ENCODE measurements at regions not wholly inside any gene's neighbourhood (a gene's known extent, or its start where the extent isn't known, plus 50 kb on each side); places are given as distances from the start of the nearest gene placed in this dataset.
"Not testable (repeated sequence)": the region's sequence is repeated elsewhere in the genome, so short reads cannot be mapped to it uniquely, and the experiment has no call there.

DNA sequence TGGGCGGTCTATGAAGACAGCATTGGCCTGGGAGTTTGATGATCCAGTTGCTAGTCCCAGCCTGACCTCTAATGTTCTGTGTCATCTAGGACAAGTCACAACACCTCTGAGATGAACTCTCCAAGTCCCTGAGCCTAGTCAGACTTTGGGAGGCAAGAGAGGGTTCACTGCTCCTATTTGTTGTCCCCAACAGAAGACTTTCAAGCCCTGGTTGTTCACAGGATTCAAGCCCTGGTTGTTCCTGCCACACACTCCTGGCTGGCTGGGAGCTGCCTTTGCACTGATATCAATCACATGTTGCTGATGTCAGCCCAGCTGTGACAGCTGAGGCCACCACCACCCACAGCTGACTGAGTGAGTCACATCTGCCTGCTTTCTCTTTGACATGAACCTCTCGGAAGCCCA is 253.2 kb upstream of the RASGEF1B start:
- DNase-seq (ENCODE audit: low read depth, low spot score) = no peak

DNA sequence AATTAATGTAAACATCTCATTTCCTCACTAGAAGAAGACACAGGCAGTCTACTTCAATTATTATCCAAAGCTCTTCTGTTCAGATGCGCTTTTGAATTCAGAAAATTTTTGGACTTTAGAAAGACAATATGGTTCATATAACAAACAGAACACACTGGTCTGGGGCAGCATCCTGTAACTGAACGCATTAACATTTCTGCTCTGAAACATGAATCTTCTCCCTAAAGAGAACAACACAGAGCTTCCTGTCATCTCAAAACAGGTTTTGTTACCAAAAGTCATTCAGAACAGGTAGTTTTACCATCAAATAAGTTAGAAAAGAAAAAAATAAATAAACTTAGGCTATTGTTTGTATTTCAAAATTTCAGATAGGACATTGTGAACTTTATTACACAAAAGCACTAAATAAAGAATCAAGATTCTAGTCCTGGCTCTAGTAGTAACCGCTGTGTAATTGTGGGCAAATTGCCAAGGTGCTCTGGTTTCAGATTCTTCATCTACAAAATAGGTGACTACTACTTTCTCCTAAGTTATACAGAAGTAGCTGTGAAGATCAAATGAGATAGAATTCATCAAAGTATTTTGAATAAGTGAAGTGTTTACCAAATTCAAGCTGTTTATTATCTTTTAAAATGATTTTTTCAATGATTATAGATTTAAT is 252.3 kb upstream of the RASGEF1B start:
- no peak for DNase-seq (ENCODE audit: low read depth, low spot score)

DNA sequence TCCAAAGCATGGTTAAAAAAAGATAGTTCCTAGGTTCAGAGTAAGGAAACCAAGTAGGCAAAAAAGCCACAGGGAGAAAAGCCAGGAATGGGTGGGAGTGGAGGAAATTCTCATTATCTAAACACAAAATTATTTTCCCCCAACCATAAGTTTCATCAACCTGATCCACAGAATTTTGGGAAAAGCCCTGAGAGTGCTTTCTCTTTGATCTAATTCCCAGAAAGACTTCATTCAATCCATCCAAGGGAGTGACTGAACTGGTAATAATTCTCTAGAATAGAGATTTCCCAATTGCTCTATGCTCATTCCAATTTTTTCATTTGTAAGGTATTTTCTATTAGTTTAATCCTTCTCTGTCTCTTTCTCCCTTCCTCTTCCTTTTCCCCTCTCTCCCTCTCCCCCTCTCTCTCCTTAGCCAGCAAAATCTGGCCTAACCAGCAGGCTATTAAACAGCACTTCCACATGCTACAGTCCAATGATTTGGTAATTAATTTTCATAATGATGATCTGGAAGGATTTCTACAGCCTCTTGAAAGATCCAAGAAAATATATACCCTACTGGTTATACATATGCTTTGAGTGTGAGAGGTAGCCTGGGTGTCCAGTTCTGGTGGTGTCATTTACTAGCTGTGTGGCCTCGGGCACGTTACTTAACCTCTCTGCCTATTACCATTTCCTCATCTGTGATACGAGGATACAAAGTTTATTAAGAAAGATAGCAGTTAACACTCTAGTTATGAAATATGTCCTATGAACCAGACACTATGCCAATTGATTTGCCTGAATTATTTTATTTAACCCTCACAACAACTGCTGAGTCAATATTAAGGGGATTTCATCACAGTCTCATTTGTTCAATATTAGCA is 251.5 kb upstream of the RASGEF1B start:
- no peak for DNase-seq (ENCODE audit: low read depth, low spot score)

DNA sequence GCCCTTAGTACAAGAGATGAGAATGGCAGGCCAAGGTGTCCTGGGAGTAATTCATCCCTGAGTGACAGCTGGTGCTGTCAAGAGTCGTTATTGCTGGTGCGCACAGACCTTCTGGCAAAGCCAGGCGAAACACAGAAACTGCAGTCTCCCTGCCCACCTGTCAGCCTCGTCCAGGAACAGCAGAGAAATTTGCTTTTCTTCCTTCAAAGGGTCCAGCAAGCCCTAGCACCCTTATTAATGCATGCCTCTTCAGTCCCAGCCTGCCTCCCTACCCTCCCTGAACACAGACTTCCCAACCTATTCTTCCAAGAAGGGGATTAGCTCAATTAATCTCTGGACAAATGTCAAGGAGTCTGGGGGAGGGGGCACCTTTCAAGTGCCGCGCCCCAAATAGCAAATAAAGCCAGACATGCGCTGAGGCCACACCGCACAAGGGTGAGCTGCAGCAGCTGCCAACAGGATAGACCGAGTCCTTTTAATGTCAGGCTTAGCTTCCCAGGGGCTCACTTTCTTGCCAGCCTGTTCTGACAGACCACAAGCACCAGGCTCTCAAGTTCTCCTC is 250.7 kb upstream of the RASGEF1B start:
- no peak for DNase-seq (ENCODE audit: low read depth, low spot score)

DNA sequence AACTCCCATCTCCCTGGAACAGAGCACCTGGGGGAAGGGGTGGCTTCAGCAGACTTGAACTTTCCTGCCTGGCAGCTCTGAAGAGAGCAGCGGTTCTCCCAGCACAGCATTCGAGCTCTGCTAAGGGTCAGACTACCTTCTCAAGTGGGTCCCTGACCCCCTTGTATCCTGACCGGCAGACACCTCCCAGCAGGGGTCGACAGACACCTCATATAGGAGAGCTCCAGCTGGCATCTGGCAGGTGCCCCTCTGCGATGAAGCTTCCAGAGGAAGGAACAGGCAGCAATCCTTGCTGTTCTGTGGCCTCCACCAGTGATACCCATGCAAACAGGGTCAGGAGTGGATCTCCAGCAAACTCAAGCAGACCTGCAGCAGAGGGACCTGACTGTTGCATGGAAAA is 244.1 kb upstream of the RASGEF1B start:
- DNase-seq (ENCODE audit: low read depth, low spot score) = no peak

DNA sequence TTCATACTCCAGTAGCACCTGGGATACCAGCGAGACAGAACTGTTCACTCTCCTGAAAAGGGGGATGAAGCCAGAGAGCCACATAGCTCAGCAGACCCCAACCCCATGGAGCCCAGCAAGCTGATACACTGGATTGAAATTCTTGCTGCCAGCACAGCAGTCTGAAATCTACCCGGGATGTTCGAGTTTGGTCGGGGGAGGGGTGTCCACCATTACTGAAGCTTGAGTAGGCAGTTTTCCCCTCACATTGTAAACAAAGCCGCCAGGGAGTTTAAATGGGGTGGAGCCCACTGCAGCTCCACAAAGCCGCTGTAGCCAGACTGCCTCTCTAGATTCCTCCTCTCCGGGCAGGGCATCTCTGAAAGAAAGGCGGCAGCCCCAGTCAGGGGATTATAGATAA is 243.7 kb upstream of the RASGEF1B start:
- not testable (repeated sequence) for DNase-seq (ENCODE audit: low read depth, low spot score)

DNA sequence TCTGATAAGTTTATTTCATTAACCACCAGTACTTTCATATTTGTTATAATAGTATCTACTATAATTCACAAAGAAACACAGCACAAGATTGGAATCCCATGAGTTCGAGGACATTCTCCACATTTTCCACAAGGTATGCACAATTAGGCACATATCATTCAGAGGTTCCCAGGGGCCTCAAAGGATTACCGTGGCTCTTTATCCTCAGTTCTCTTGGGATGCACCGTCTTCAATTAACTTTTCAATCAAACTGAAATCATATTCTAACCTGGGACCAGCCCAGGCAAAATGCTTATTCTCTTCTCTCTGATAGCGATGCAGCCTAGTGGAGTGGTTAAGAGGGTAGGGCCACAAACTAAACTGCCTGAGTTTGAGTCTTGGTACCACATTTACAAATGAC is 242.6 kb upstream of the RASGEF1B start:
- no peak for DNase-seq (ENCODE audit: low read depth, low spot score)

DNA sequence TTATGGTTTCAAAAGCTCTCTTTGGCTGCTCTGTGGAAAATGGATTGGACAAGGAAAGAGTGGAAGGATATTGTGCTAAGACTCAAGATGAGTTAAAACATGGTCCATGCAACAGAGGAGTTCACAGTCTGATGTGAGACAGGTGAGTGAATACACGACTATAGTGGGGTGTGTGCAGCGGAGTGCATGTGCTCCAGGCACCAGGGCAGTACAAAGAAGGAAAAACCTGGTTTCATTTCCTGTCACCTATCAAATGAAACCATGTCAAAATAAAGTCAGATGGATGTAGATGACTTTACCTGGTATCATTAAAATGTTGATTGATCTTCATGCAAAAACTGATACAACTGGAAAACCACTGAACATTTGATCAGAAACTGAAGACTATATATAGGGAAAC is 241.0 kb upstream of the RASGEF1B start:
- no peak for DNase-seq (ENCODE audit: low read depth, low spot score)

DNA sequence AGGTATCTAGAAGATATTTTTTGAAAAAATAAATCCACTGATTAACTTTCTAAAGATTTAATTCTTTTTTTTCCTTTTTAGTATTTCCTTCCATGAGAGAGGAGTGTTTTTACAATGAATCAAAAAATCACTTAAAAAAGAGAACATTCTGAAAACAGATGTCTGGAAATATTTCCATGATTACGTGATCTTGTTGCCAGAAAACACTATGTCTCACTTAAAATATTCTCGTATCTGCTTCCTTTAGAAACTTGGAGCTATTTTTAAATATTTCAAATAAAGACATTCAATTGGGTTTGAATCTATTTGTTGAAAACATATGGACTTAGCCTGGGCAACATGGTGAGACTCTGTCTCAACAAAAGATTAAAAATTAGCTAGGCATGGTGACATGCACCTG is 232.8 kb upstream of the RASGEF1B start:
- DNase-seq (ENCODE audit: low read depth, low spot score) = no peak

DNA sequence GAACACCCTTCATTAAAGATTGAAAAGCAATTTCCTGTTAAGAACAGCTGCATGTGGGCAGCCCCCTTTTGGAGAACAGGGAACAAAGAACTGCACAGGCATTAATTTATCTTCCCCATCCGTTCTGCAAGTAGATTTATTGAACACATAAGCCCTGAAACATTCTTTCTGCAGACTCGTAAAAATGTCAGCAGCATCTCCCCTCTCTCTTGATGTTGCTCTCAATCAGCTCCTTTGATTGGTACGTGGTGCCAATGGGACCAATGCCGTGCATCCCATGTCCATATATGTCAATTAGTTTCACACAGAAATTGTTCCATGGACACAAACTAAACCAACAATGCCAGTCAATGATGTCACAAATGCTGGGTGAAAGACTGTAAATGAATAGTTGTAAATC is 228.5 kb upstream of the RASGEF1B start:
- no peak for DNase-seq (ENCODE audit: low read depth, low spot score)

DNA sequence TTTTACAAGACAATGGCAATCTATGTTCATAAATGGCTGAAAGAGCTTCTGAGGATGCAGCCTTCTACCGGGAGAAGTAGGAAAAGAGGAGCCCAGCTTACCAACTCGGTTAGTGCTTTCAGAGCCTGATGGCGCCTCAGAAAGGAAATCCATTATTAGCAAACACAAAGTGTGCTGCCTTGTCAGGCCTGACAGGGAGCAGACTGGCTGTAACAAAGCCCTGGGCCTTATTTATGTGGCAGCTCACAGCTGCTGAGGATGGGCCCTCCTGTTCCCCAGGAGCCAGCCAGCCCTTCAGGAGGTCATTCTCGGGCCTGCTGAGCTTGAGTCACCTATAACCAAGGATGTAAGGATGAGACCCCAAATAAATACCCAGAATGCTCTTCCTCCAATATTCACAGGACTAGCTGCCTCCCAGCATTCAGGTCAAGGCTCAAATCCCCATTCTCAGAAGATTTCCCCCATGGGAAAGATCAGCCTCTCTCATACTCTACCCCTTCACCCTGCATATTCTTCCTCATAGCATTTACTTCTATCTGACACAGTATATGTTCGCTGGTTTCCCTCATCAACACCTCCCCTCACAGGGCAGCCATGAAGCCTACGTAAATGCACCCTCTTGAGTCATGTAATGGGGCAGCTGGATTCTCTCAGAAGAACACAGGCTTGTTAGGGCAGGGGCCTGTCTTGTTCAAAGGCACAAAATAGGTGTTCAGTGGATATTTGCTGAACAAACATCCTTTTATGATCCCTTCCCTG is 227.0 kb upstream of the RASGEF1B start:
- DNase-seq (ENCODE audit: low read depth, low spot score) = no peak

DNA sequence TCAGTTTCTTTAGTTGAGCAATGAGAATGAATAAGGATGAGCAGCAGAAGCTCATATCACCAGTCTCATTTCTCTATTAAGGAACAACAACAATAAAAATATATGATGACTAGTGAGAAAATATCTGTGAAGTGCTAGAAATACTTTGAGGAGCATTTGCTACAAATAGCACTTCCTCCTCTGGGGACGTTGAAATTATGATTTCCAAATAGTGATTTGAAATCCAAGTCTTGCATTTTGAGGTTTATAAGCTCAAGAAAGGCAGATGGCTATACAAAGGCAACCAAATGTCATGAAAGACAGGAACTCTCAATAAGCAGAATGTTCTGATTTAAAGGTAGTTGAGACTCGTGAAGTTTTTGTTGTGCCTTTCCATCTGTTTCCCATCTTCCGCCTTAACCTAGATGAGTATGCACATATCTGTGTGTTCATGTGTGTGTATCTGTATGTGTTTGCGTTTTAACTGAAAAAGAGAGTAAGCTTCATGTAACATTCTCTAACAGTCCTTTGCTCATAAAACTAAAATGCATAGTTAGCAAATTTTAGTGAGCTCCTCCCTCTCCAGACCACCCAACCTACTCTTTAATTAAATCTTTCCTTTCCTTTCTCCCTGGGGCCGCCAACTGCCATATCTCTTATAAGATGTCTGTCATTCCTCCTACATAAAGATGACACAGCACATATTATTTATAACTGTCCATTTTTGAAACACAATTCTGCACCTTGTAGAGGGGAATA is 222.6 kb upstream of the RASGEF1B start:
- no peak for DNase-seq (ENCODE audit: low read depth, low spot score)

DNA sequence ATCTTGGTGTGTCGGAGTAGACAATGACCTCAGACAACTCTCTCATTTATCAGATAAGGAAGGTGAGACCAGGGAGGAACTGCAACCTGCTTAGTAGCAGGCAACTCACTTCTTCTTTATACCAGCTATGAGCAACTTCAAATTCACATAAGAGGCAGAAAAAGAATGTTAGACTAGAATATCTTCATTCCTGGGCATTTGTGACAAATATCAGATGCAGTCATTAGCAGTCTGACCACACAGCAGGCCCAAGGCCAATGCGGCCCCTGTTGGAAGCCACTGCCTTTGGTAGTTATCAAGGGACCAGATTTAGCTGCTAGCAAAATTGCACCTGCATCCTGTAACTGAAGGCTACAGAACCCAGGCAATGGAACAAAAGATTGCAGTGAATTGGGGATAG is 219.2 kb upstream of the RASGEF1B start:
- no peak for DNase-seq (ENCODE audit: low read depth, low spot score)

DNA sequence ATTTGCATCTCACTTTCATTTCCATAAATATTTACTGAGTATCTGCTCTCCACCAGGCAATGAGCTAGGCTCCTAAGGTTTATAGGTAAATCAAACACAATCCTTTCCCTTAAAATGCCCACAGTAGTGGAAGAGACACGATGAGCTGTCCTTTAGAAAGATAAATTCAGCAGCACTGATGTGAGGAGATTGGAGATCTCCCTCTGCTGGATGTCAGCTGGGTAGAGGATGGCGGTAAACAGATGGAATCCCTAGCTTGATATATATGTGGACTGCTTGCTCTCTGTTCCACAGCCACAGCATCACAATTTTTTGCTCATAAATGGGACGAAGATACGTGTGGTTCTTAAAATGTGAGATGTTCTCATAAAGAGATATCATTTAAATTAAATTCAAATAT is 216.4 kb upstream of the RASGEF1B start:
- no peak for DNase-seq (ENCODE audit: low read depth, low spot score)

DNA sequence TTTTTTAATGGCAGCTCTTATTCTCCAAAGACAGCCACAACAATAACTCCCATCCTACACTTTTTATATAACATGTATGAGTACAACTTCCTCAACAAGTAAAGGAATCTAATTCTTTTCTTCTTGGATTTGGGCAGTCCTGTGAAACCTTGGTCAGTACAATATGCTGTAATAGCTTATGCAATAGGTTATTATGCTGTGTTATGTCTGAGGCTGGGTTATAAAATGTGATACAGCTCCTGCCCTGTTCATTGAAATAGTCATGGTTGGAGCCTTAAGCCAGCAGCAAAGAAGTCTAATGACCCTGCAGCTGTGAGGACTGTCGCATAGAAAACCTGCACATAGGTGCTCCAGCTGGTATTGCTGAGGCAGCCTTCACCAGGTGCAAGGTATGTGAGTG is 215.8 kb upstream of the RASGEF1B start:
- DNase-seq (ENCODE audit: low read depth, low spot score) = no peak

DNA sequence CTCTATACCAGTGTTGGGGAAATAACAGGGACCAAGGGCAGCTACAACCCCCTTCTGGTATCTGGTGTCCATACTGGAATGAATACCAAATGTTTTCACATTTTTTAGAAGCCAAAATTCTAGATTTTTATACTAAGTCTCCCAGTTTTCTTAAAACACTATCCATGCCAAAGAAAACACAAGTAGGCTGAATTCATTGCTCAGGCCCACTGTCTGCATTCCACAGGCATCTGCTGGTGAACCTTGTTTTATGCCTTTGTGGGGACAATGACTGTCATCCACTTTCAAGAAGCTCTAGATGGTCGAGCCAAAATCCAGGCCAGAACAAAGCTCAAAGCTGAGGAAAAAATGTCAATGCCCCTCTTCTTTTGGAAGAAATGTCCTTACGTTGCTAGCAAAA is 213.4 kb upstream of the RASGEF1B start:
- no peak for DNase-seq (ENCODE audit: low read depth, low spot score)

DNA sequence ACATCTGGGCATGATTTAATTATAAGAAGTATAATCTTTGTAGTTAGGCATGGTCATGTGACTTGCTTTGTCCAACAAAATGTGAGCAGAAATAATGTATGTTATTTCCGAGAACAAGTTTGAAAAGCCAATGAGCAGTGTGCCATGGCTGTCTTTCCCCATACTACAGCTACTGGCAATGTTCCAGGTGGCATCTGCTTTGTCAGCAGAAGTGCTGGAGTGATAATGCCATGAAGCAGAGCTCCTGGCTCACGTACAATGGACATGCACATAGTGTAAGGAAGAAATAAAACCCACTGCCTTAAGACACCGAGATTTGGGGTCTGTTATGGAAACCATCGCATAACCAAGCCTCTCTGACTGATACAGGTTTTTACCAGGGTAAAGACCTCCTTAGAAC is 212.6 kb upstream of the RASGEF1B start:
- no peak for DNase-seq (ENCODE audit: low read depth, low spot score)

DNA sequence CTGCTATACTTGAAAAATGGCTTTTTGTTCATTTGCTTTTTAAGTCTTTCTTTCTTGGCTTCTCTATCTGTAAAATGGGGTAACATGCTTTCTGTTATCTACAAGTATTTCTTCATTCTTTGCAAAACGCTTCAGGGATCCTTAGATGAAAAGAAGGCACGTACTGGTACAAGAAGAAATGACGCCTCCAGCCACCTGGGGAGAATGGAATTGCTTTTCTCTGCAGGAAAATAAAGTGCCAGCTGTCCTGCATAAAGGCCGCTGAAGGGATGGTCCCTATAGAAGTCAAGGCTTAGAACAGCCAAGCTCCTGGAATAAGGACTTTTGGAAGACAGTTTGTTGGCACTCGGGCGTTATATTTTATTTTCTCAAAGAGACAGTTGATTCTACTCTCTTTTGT is 210.8 kb upstream of the RASGEF1B start:
- DNase-seq (ENCODE audit: low read depth, low spot score) = no peak

DNA sequence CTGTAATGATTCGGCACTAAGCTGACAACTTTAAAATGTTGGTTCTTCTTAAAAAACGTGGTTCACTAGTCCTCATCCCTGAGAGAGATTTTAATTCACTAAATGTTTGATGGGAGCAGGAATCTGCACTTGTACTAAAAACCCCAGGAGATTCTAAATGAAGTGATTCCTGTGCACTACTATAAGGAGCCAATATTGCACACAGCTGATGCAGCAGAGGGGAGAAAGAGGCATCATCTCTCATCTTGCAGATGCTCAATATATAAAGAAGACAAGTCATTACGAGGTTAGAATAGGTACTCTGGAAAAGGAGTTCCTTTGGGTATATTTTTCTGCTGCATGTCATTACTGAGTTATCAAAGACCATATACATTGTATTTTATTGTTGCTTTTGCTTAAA is 207.6 kb upstream of the RASGEF1B start:
- DNase-seq (ENCODE audit: low read depth, low spot score) = no peak

DNA sequence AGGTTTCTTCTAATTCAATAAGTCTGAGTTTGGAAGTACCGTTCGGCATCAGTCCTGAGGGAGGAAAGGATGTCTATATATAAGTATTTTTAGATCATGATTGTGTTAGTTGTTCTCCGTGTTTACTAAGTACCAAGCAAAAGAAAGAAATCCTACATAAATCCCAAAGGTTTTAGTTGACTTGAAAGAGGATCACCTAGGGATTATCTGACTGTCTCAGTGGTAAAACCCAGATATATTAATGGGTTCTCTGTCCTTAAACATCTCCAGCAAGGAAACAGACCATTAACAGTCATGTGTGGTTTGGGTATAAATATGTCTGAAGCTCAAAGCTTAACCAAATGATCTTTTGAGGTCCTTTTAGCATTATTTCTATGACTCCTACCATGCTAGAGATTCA is 207.1 kb upstream of the RASGEF1B start:
- no peak for DNase-seq (ENCODE audit: low read depth, low spot score)

DNA sequence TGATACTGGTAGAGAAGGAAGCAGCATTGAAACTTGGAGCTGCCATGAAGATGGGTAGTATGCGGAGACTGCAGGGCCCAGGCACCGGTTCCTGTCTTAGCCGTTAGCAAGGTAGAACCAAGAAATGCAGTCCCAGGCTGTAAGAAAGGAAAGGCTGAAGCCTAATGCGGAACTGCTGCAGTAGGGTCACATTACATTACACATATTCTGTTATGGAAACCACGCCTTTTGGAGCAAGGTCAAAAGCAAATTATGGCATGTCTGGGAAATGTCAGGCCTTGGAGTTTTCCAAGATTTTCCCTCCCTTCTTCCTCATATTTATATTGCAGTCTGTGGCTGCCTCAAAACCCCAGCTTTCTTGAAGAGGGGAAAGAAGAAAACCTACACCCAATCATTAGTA is 204.8 kb upstream of the RASGEF1B start:
- DNase-seq (ENCODE audit: low read depth, low spot score) = no peak

Measured in iPS DF 19.7 (cell line).